ENCODE measurements at regions not wholly inside any gene's neighbourhood (a gene's known extent, or its start where the extent isn't known, plus 50 kb on each side); places are given as distances from the start of the nearest gene placed in this dataset.

DNA sequence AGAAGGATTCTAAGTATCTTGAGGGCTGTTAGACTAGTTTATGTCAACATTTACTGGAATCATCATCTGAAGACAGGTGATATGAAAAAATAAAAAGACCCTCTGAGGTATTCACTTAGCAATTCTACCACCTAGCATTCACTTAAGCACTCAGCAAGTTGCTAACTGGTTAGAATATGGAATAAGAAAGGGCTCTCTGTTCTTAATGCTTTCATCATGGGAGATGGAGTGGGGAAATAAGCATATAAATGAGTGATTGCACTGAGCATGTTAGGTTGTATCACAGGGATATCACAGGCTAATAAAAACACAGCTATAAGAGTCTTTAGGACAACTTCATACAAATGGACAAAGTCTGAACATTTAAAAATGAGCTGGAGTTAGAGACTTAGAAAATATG lies 1238.8 kb downstream of the CDH11 start:
- TF ChIP-seq CTCF (IDR thresholded peaks at IDR 0.05) (no peak), POLR2A (IDR thresholded peaks at IDR 0.05) (no peak), POLR2AphosphoS5 (IDR thresholded peaks at IDR 0.05) (no peak)
